ENCODE measurements at regions not wholly inside any gene's neighbourhood (a gene's known extent, or its start where the extent isn't known, plus 50 kb on each side); places are given as distances from the start of the nearest gene placed in this dataset.

DNA sequence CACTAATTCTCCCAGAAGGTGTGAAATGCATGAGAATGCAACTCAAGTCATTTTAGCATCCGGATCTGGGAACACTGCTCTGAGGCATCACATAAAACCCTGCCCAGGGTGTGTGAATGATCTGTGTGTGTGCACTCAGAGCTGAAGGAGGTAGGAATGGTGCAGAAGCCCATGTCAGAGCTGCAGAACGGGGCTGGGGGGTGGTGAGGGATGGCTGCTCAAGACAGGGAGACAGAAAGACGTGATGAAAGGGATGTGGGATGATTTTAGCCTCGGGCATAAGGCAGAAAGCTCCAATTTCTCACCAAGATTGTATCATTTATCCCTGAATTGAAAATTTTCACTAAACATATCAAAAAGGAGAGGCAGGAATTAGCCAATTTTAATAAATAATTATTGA lies 369.1 kb downstream of the EIPR1 start:
- Histone ChIP-seq H3K27ac (ENCODE audit: low read depth, low read length) (no peak overlapping the region), H3K79me2 (ENCODE audit: control insufficient read depth, insufficient read depth, low read length, unreplicated experiment) (no peaks in the 10 kb centered on the region), H3K4me3 (ENCODE audit: low read depth, low read length) (no peak overlapping the region), H3K4me1 (ENCODE audit: control insufficient read depth, insufficient read depth, low read length, unreplicated experiment) (no peaks in the 10 kb centered on the region), H2AFZ (ENCODE audit: low read length, unreplicated experiment) (no peak overlapping the region), H3K36me3 (ENCODE audit: insufficient read depth, low read length) (no peaks in the 10 kb centered on the region), H3K27me3 (ENCODE audit: insufficient read depth, low read length) (no peaks in the 10 kb centered on the region)

DNA sequence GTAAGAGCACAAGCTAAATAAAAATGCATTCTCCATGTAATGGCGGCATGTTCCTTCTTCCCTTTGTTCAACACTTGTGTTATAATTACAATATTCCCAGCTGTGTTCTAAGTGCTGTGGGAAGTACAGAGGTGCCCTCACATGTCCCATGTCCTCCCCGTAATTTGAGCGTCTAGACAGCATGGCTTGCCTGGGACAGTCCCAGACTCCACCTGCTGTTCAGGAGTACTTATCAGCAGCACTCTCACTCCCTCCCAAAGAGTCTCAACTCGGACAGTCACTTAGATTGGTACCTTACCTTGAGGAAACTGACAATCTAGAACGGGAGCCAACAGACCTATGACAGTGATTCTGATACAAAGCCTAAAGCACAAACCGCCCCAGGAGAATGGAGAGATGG lies 370.5 kb downstream of the EIPR1 start:
- no peaks in the 10 kb centered on the region for H3K4me1 ChIP-seq (ENCODE audit: control insufficient read depth, insufficient read depth, low read length, unreplicated experiment)
- H3K4me3 ChIP-seq (ENCODE audit: low read depth, low read length) = no peak overlapping the region
- no peaks in the 10 kb centered on the region for H3K79me2 ChIP-seq (ENCODE audit: control insufficient read depth, insufficient read depth, low read length, unreplicated experiment)
- no peaks in the 10 kb centered on the region for H3K36me3 ChIP-seq (ENCODE audit: insufficient read depth, low read length)
- no peaks in the 10 kb centered on the region for H3K27me3 ChIP-seq (ENCODE audit: insufficient read depth, low read length)
- no peak overlapping the region for H2AFZ ChIP-seq (ENCODE audit: low read length, unreplicated experiment)
- no peak overlapping the region for H3K27ac ChIP-seq (ENCODE audit: low read depth, low read length)

DNA sequence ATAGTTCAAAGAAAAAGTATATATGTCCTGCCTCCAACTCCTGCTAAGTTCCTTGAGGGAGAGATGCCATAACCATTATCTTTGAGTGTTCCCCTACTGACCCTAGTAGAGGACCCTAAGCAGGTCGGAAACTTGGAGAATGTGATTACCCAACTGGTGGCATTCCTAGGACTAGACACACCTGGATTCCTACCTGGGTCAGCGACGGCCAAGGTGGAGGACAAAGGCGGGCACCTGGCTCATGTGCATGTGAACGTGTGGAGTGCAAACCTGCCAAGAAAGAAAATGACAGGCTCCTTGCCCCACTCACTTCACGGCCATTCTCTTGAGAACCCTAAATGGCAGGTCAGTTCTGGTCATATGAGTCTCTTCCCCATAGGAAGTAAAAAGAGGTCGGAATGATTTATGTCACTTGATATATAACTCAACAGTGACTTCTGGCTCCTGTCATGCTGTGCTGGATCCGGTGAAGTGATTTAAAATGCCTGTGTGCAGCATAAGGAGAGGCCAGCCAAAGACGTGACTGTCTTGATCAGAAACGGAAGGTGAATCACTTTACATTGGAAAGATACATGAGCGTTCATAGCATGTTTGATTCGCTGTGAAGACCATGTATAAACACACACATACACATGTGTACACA lies 371.6 kb downstream of the EIPR1 start:
- Histone ChIP-seq H3K79me2 (ENCODE audit: control insufficient read depth, insufficient read depth, low read length, unreplicated experiment) (no peaks in the 10 kb centered on the region), H3K36me3 (ENCODE audit: insufficient read depth, low read length) (no peaks in the 10 kb centered on the region), H3K27ac (ENCODE audit: low read depth, low read length) (no peak overlapping the region), H3K4me1 (ENCODE audit: control insufficient read depth, insufficient read depth, low read length, unreplicated experiment) (no peaks in the 10 kb centered on the region), H3K4me3 (ENCODE audit: low read depth, low read length) (no peak overlapping the region), H2AFZ (ENCODE audit: low read length, unreplicated experiment) (no peak overlapping the region), H3K27me3 (ENCODE audit: insufficient read depth, low read length) (no peaks in the 10 kb centered on the region)

DNA sequence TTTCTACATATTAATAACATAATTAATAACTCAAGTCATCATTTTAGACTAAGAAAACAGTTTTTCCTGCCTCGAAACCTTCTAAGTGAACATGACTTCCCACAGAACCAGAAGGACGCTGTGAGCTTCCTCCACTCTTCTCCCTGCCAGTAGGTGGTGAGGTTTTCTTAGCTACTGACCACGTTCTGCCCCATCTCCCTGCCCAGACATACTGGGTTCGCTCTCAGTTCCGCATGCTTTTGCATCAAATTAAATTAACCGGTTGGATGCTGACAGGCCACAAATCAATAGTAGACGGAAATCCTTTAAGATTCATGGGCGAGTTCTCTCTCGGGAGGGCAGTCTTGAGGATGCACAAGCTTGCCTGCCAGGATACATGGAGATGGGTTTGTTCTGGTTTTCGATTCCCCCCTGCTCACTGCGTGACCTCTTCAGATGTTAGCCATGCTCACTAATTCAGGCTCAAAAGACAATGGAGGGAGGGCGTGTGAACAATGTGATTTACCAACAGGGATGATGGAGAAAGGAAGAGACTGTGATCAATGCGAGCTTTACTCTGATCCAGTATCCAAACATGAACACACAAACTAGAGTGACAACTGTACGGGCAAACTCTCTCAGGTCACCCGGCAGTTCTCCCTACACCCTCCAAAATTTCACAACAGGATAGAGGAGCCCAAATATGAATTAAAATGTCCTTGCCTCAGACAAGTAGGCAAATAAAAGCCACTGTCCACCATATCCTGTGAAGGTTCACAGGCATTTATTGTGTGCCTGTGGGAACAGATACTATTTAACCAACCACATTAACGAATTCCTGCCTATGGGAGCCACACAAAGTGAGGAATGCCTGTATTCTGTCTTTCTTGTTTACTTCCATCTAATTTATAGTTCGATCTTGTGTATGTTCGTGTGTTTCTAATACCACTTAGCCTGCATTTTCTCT lies 375.7 kb downstream of the EIPR1 start:
- Histone ChIP-seq H3K27me3 (ENCODE audit: insufficient read depth, low read length) (no peaks in the 10 kb centered on the region), H2AFZ (ENCODE audit: low read length, unreplicated experiment) (no peak overlapping the region), H3K79me2 (ENCODE audit: control insufficient read depth, insufficient read depth, low read length, unreplicated experiment) (no peaks in the 10 kb centered on the region), H3K36me3 (ENCODE audit: insufficient read depth, low read length) (no peaks in the 10 kb centered on the region), H3K4me3 (ENCODE audit: low read depth, low read length) (no peak overlapping the region), H3K4me1 (ENCODE audit: control insufficient read depth, insufficient read depth, low read length, unreplicated experiment) (no peaks in the 10 kb centered on the region), H3K27ac (ENCODE audit: low read depth, low read length) (no peak overlapping the region)

DNA sequence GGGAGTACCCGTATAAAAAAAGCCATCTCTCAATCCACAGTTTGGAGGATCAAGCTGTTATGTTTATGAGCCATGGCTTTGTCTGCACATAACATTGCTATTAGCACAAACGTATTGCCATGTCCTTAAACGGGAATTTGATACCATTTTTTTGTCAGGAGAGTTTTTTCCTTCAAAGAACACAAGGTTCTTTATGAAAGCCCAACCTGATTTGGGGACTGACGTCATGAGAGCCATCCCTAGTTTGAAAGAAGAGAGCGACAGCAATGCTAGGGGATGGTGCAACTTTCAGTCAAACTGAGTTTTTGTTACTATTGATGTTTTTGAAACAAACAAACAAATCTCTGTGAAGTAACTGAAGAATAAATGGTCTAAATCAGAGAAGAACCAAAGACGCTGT lies 376.6 kb downstream of the EIPR1 start:
- H3K79me2 ChIP-seq (ENCODE audit: control insufficient read depth, insufficient read depth, low read length, unreplicated experiment) = no peaks in the 10 kb centered on the region
- no peaks in the 10 kb centered on the region for H3K27me3 ChIP-seq (ENCODE audit: insufficient read depth, low read length)
- no peak overlapping the region for H3K27ac ChIP-seq (ENCODE audit: low read depth, low read length)
- H3K4me3 ChIP-seq (ENCODE audit: low read depth, low read length) = no peak overlapping the region
- no peaks in the 10 kb centered on the region for H3K4me1 ChIP-seq (ENCODE audit: control insufficient read depth, insufficient read depth, low read length, unreplicated experiment)
- H3K36me3 ChIP-seq (ENCODE audit: insufficient read depth, low read length) = no peaks in the 10 kb centered on the region
- H2AFZ ChIP-seq (ENCODE audit: low read length, unreplicated experiment) = no peak overlapping the region

DNA sequence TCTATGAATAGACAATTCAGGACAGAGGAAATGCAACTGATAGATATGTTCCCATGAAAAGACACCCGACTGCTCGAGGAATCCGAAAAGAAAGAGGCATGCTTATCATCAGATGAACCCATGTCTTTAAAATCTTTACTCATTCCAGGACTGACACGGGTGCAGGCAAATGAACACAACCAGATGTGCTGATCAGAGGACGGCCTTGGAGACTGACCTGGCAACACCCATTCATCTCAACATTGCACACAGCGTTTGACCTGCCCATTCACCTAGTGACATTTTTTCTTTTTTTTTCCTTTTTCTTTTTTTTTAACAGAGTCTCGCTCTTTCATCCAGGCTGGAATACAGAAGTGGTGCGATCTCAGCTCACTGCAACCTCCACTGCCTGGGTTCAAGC lies 377.5 kb downstream of the EIPR1 start:
- H3K4me3 ChIP-seq (ENCODE audit: low read depth, low read length) = no peak overlapping the region

DNA sequence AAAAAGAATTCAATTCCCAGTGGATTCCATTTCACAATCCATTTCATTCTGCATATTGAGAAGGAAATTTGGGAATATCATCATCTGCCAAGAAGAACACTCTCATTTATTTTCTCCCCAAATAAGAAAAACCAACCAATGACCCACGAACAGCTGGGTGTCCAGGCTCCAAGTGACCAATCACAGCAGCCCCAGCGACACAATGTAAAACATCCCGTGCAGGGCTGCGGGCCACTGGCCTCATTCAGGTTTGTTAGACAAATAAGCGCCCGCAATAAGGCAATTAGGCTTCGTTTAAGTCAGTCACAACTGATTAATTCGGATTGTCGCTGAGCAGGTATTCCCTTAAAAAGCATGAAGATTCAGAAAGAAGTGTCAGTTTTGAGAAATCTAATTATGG lies 378.6 kb downstream of the EIPR1 start:
- H2AFZ ChIP-seq (ENCODE audit: low read length, unreplicated experiment) = no peak overlapping the region
- H3K27ac ChIP-seq (ENCODE audit: low read depth, low read length) = no peak overlapping the region
- H3K36me3 ChIP-seq (ENCODE audit: insufficient read depth, low read length) = no peaks in the 10 kb centered on the region
- H3K4me3 ChIP-seq (ENCODE audit: low read depth, low read length) = no peak overlapping the region
- no peaks in the 10 kb centered on the region for H3K79me2 ChIP-seq (ENCODE audit: control insufficient read depth, insufficient read depth, low read length, unreplicated experiment)
- H3K4me1 ChIP-seq (ENCODE audit: control insufficient read depth, insufficient read depth, low read length, unreplicated experiment) = no peaks in the 10 kb centered on the region
- no peaks in the 10 kb centered on the region for H3K27me3 ChIP-seq (ENCODE audit: insufficient read depth, low read length)

More for the DNA sequence above, 377.5 kb downstream of the EIPR1 start:
- Histone ChIP-seq H3K27me3 (ENCODE audit: insufficient read depth, low read length) (no peaks in the 10 kb centered on the region), H3K79me2 (ENCODE audit: control insufficient read depth, insufficient read depth, low read length, unreplicated experiment) (no peaks in the 10 kb centered on the region), H3K4me1 (ENCODE audit: control insufficient read depth, insufficient read depth, low read length, unreplicated experiment) (no peaks in the 10 kb centered on the region), H3K36me3 (ENCODE audit: insufficient read depth, low read length) (no peaks in the 10 kb centered on the region), H3K27ac (ENCODE audit: low read depth, low read length) (no peak overlapping the region), H2AFZ (ENCODE audit: low read length, unreplicated experiment) (no peak overlapping the region)

DNA sequence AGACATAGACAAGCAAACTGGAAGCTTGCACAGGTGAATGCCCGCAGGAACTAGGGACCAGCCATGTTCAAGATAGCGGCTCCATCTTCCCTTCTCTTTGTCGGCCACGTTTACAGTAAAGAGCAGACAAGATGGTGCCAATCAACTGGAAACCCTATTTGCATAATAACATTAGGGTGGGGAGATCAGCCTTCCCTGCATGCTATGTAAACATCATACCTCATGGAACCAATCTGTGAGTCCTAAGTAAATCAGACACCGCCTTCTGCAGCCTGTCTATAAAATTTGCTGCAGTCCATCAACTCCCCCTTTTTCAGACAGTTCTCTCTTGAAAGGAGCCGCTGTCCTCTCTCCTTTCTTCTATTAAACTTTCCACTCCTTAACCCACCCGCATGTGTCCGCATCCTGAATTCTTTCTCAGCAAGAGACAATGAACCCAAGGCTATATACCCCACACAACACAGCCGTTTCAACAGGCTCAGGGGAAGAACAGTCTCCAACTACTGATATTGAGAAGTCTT lies 384.4 kb downstream of the EIPR1 start:
- no peaks in the 10 kb centered on the region for H3K27me3 ChIP-seq (ENCODE audit: insufficient read depth, low read length)
- H3K4me3 ChIP-seq (ENCODE audit: low read depth, low read length) = no peak overlapping the region
- no peak overlapping the region for H3K27ac ChIP-seq (ENCODE audit: low read depth, low read length)
- no peaks in the 10 kb centered on the region for H3K79me2 ChIP-seq (ENCODE audit: control insufficient read depth, insufficient read depth, low read length, unreplicated experiment)
- H3K4me1 ChIP-seq (ENCODE audit: control insufficient read depth, insufficient read depth, low read length, unreplicated experiment) = no peaks in the 10 kb centered on the region
- H2AFZ ChIP-seq (ENCODE audit: low read length, unreplicated experiment) = no peak overlapping the region
- no peaks in the 10 kb centered on the region for H3K36me3 ChIP-seq (ENCODE audit: insufficient read depth, low read length)

DNA sequence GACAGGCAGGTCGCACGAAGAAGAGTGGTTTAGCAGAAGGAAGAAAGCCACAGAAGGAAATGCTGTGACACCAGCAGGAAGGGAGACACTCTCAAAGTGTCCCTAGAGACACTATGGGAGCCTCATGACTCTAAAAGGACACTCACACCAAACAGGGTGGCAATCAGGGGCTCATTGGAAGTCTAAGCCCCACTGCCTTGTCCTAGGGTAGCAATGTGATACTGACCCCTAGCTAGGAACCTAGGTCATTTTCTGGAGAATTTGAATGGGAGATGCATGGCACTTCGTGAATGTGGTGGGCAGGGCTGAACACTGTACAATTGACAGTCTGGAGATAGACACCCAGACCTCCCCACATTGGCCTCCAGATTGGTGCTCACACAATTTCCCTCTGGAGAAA lies 385.0 kb downstream of the EIPR1 start:
- Histone ChIP-seq H3K27me3 (ENCODE audit: insufficient read depth, low read length) (no peaks in the 10 kb centered on the region), H3K36me3 (ENCODE audit: insufficient read depth, low read length) (no peaks in the 10 kb centered on the region), H3K4me1 (ENCODE audit: control insufficient read depth, insufficient read depth, low read length, unreplicated experiment) (no peaks in the 10 kb centered on the region), H3K79me2 (ENCODE audit: control insufficient read depth, insufficient read depth, low read length, unreplicated experiment) (no peaks in the 10 kb centered on the region), H2AFZ (ENCODE audit: low read length, unreplicated experiment) (no peak overlapping the region), H3K27ac (ENCODE audit: low read depth, low read length) (no peak overlapping the region), H3K4me3 (ENCODE audit: low read depth, low read length) (no peak overlapping the region)

DNA sequence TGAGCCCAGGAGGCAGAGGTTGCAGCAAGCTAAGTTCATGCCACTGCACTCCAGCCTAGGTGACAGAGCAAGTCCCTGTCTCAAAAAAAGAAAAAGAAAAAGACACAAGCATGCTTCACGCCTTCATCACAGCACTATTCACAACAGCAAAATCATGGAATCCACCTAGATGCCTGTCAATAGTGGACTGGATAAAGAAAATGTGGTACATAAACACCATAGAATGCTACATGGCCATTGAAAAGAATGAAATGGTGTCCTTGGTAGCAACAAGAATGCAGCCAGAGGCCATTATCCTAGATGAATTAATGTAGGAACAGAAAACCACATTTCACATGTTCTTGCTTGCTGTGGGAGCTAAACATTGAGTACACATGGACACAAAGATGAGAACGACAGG lies 392.6 kb downstream of the EIPR1 start:
- no peaks in the 10 kb centered on the region for H3K36me3 ChIP-seq (ENCODE audit: insufficient read depth, low read length)
- no peaks in the 10 kb centered on the region for H3K4me1 ChIP-seq (ENCODE audit: control insufficient read depth, insufficient read depth, low read length, unreplicated experiment)
- no peaks in the 10 kb centered on the region for H3K79me2 ChIP-seq (ENCODE audit: control insufficient read depth, insufficient read depth, low read length, unreplicated experiment)
- H2AFZ ChIP-seq (ENCODE audit: low read length, unreplicated experiment) = no peak overlapping the region
- no peaks in the 10 kb centered on the region for H3K27me3 ChIP-seq (ENCODE audit: insufficient read depth, low read length)
- H3K27ac ChIP-seq (ENCODE audit: low read depth, low read length) = no peak overlapping the region
- H3K4me3 ChIP-seq (ENCODE audit: low read depth, low read length) = no peak overlapping the region

DNA sequence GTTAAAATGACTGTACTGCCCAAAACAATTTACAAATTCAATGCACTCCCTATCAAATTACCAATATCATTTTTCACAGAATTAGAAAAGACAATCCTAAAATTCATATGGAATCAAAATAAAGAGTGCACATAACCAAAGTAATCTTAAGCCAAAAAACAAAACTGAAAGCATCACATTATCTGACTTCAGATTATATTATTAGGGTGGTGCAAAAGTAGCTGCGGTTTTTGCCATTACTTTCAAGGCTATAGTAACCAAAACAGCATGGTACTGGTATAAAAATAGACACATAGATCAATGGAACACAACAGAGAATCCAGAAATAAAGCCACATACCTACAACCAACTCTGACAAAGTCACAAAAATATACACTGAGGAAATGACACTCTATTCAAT lies 396.6 kb downstream of the EIPR1 start:
- Histone ChIP-seq H3K4me3 (ENCODE audit: low read depth, low read length) (no peak overlapping the region), H3K27ac (ENCODE audit: low read depth, low read length) (no peak overlapping the region), H2AFZ (ENCODE audit: low read length, unreplicated experiment) (no peak overlapping the region), H3K4me1 (ENCODE audit: control insufficient read depth, insufficient read depth, low read length, unreplicated experiment) (no peaks in the 10 kb centered on the region), H3K36me3 (ENCODE audit: insufficient read depth, low read length) (no peaks in the 10 kb centered on the region), H3K27me3 (ENCODE audit: insufficient read depth, low read length) (no peaks in the 10 kb centered on the region), H3K79me2 (ENCODE audit: control insufficient read depth, insufficient read depth, low read length, unreplicated experiment) (no peaks in the 10 kb centered on the region)
